SH-SY5Y (cell line): ENCODE measurements at regions not wholly inside any gene's neighbourhood (a gene's known extent, or its start where the extent isn't known, plus 50 kb on each side); places are given as distances from the start of the nearest gene placed in this dataset.
A peak's percentile ranks its signal among the peaks of the same experiment; 100 is the strongest.

Experiments
- GATA2 ChIP-seq: IDR thresholded peaks from 2 replicates; pipeline ENCODE4 v1.6.1; 2011; ENCODE audit warnings: mild to moderate bottlenecking, low read depth, low read length
- GATA3 ChIP-seq: IDR thresholded peaks from 2 replicates; pipeline ENCODE4 v1.6.1; 2011; ENCODE audit warnings: low read depth, mild to moderate bottlenecking, low read length, moderate library complexity

GRCh38 chr6:126419901-126420300 is 80.0 kb downstream of the CENPW start:
- TF ChIP-seq GATA3 (no peak), GATA2 (no peak)

DNA sequence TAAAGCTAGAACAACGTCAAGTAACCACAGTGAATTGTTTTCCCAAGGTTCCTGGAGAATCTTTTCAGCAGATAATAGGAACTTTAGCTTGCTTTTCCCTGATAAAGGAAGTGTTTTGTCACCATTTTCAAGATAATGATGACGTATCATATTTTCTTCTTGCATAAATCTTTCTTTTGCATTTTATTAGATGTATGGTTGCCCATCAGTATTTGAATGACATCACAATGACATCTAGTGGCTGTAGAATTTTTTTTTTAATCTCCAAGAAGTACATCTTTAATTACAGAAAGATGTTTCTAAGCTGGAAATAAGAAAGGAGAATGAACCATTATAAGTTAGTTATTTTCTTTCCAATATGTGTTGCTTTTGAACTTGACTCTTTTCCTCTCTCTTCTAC is 83.0 kb downstream of the CENPW start:
- no peak for TF ChIP-seq GATA2
- no peak for TF ChIP-seq GATA3

- no peak for TF ChIP-seq GATA2
- TF ChIP-seq GATA3, result no peak
These were observed 87.8 kb downstream of the CENPW start for GRCh38 chr6:126427713-126428112.

DNA sequence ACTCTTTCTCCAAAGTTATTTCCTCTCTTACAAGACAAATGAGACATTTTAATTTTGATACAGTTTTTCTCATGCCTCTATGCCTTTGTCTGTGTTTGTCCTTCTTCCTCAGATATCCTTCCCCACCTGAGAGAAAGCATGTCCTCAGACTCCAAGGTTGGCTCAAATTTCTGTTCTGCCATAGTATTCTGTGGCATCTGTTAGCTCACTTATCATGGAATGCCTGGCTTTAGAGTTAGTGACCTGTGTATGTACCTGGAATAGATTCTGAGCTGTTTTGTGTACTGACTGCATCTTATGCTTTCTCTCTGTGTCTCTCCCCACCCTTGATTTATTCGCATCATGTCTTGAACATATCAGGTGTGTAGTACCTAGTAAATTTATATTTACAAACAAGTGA is 90.0 kb downstream of the CENPW start:
- TF ChIP-seq GATA2, result no peak
- no peak for TF ChIP-seq GATA3

- TF ChIP-seq GATA2 (peak; percentile 50), GATA3 (peak; percentile 14; the same call in 1 of the 2 replicates)
These were observed 92.6 kb downstream of the CENPW start for GRCh38 chr6:126432564-126432963.

DNA sequence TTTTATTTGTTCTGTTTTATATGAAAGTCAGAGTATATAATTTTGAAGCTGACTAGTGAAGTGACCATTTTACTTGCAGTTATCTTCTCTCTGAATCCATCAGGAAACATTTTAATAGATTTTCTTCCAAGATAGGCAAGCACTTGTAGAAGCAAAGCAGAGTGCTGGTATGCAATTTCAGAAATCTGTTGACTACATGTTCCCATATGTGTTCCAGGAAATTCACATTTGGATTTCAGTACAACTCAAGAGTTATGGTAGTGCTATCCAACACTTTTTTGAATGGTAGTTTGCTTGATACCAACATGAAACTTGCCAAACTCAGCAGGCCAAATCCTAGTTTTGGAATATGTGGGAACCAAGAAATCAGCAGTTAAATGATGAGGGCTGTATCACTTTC is 94.0 kb downstream of the CENPW start:
- no peak for TF ChIP-seq GATA2
- no peak for TF ChIP-seq GATA3

DNA sequence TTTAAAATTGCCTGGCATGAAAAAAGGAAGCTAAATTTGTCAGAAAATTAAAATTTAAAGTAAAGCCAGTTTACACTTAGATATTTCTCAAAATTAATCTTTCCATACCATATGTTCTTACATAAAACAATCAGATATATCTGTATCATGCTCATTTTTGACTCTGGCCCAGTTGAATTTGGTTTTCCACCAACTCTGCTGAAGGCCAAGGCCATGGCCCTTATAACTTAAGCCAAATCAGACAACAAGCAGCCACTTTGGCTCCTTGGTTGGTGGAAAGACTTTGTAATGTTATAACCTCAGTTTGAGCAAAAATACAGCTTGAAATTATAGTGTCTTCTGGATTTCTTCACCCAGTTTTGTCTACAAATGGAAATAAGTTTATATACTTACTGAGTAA is 97.3 kb downstream of the CENPW start:
- TF ChIP-seq GATA2 (no peak), GATA3 (no peak)

DNA sequence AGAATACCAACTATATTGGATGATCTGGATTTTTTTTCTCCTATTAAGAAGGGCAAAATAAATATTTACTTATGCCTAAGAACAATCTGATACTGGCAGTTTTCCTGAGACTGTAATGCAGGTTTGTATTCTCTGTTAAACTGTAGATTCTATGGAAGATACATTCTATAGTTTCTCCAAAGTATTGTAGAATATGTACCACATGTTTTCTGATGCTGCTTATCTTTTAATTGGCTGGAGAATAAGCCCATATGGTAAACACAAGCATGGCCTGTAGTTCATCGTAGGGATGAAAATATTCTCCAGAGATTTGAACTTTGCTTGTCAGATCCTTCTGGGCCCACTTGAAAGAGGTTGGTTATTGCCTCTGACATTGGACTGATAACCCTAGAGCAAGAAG is 99.1 kb downstream of the CENPW start:
- TF ChIP-seq GATA3 (peak; percentile 58), GATA2 (no peak)

GRCh38 chr6:126440923-126441322 is 101.0 kb downstream of the CENPW start:
- no peak for TF ChIP-seq GATA3
- TF ChIP-seq GATA2, result no peak

DNA sequence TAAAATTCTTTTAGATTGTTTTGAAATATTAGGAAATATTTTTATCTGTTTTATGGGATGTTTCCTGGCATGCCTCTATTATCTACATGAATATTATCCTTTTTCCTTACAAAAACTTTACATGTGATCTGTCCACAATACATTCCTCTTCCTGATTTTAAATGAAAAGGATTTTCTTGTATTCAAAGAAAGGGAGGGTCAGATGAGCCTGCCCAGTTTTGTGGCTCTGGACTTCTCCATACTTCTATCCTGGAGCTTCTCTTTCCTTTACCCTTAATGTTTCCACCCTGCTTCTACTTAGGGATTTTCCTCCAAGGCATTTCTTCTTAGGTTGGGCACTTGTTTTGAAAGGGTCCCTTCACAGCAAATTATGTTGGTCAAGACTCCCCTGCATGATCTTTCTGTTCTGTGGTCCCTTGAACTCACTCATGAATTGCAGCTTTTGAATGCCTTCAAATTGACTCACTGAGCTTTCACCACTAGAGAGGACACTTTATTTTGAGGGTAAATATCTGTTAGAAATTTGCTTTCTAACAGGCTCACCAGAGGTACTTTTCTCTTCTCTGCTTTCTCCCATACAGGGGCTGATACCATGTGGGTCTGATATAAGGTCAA is 104.9 kb downstream of the CENPW start:
- no peak for TF ChIP-seq GATA2
- no peak for TF ChIP-seq GATA3

DNA sequence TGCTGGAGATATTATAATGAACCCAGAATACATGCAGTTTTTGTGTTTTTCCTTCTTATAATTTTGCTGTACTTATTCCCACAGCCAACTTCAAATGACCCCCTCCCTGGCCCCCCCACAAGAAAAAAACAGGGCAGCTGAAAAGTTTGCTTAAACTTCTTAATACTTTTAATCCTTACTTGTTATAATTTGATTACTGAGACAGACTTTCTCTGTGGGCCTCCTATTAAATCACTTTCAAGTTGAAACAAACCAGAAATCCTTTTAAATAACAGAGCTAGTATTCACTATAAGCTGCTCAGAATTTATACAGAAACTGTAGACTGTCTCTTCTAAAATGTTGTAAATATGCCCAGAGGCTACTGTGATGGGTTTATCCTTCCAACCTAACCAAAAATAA is 106.3 kb downstream of the CENPW start:
- no peak for TF ChIP-seq GATA3
- TF ChIP-seq GATA2, result no peak

DNA sequence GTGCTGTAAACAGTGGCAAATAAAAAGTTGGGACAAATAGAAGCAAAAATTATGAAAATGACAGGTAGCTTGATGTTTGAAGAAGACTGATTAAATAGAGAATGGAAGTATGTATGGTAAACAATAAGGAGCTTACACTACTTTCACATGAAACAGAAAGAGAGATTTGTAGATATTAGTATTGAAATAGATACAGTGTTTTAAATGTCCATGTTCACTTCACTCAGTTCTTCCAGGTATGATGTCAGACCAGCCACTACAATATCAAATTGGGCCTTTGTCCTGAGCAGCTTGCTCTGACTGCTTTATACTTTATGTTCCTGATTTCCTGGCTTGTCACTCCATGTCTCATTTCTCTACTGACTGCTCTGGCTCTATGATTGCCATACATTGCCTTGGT is 107.5 kb downstream of the CENPW start:
- TF ChIP-seq GATA3, result no peak
- TF ChIP-seq GATA2, result no peak

- TF ChIP-seq GATA2 (no peak), GATA3 (no peak)
These were observed 121.1 kb downstream of the CENPW start for GRCh38 chr6:126461045-126461444.

DNA sequence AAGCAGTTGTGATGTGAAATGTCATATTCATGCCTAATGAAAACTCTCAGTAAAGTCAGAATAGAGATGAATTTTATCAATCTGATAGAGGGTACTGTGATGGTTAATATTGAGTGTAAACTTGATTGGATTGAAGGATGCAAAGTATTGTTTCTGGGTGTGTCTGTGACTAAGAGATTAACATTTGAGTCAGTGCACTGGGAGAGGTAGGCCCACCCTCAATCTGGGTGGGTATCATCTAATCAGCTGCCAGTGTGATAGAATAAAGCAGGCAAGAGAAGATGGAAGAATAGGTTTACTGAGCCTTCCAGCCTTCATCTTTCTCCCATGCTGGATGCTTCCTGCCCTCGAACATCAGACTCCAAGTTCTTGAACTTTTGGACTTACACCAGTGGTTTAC is 124.3 kb downstream of the CENPW start:
- TF ChIP-seq GATA3 (no peak), GATA2 (no peak)

- TF ChIP-seq GATA3, result no peak
- no peak for TF ChIP-seq GATA2
These were observed 135.5 kb downstream of the CENPW start for GRCh38 chr6:126475449-126475848.

DNA sequence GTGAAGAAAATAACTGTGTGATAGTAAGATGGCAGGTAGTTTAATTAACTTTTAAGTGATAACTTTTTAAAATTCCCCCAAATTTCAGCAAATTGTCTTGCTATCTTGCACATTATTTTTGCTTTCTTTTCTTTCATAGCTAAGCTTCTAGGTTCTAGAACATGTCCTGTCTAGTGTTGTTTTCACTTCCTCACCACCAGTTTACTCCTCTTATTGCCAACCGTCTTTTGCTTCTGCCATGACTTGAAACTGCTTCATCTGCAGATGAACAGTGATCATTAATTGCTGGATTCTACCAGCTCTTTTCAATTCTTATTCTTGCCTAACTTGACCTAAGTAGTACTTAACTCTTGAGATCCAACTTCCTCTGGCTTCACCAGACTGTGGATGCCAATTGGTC is 137.8 kb downstream of the CENPW start:
- TF ChIP-seq GATA3, result no peak
- TF ChIP-seq GATA2, result no peak
